ENCODE measurements at regions not wholly inside any gene's neighbourhood (a gene's known extent, or its start where the extent isn't known, plus 50 kb on each side); places are given as distances from the start of the nearest gene placed in this dataset.

- no peak for TF ChIP-seq YY1 (IDR thresholded peaks at IDR 0.05; ENCODE audit: low read depth)
- no peak for TF ChIP-seq FOXM1 (IDR thresholded peaks at IDR 0.05; ENCODE audit: borderline replicate concordance, low read depth)
- TF ChIP-seq, protein P1, sequence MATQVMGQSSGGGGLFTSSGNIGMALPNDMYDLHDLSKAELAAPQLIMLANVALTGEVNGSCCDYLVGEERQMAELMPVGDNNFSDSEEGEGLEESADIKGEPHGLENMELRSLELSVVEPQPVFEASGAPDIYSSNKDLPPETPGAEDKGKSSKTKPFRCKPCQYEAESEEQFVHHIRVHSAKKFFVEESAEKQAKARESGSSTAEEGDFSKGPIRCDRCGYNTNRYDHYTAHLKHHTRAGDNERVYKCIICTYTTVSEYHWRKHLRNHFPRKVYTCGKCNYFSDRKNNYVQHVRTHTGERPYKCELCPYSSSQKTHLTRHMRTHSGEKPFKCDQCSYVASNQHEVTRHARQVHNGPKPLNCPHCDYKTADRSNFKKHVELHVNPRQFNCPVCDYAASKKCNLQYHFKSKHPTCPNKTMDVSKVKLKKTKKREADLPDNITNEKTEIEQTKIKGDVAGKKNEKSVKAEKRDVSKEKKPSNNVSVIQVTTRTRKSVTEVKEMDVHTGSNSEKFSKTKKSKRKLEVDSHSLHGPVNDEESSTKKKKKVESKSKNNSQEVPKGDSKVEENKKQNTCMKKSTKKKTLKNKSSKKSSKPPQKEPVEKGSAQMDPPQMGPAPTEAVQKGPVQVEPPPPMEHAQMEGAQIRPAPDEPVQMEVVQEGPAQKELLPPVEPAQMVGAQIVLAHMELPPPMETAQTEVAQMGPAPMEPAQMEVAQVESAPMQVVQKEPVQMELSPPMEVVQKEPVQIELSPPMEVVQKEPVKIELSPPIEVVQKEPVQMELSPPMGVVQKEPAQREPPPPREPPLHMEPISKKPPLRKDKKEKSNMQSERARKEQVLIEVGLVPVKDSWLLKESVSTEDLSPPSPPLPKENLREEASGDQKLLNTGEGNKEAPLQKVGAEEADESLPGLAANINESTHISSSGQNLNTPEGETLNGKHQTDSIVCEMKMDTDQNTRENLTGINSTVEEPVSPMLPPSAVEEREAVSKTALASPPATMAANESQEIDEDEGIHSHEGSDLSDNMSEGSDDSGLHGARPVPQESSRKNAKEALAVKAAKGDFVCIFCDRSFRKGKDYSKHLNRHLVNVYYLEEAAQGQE (IDR thresholded peaks at IDR 0.05; ENCODE audit: low read depth): no peak
- TF ChIP-seq TCF12 (IDR thresholded peaks at IDR 0.05; ENCODE audit: low read depth): no peak
- no peak for TF ChIP-seq RAD21 (IDR thresholded peaks at IDR 0.05; ENCODE audit: low read depth)
- no peak for TF ChIP-seq EGR1 (IDR thresholded peaks at IDR 0.05)
- TF ChIP-seq TEAD4 (IDR thresholded peaks at IDR 0.05): no peak
- TF ChIP-seq, protein P2, sequence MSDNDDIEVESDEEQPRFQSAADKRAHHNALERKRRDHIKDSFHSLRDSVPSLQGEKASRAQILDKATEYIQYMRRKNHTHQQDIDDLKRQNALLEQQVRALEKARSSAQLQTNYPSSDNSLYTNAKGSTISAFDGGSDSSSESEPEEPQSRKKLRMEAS (IDR thresholded peaks at IDR 0.05): no peak
- no peak for TF ChIP-seq ZBTB7A (IDR thresholded peaks at IDR 0.05; ENCODE audit: low read depth)
- no peak for TF ChIP-seq NFIC (IDR thresholded peaks at IDR 0.05)
- TF ChIP-seq EP300 (IDR thresholded peaks at IDR 0.05; ENCODE audit: borderline replicate concordance): no peak
- TF ChIP-seq TAF1 (IDR thresholded peaks at IDR 0.05; ENCODE audit: low read depth): no peak
- no peak for TF ChIP-seq CREB1 (IDR thresholded peaks at IDR 0.05; ENCODE audit: low read depth)
Observed at GRCh38 chr1:20411196-20411980, 74.6 kb downstream of the CAMK2N1 start.

GRCh38 chr1:20410503-20410902 is 75.5 kb downstream of the CAMK2N1 start:
- TF ChIP-seq RAD21 (IDR thresholded peaks at IDR 0.05; ENCODE audit: low read depth) (no peak), ZBTB7A (IDR thresholded peaks at IDR 0.05; ENCODE audit: low read depth) (no peak), TAF1 (IDR thresholded peaks at IDR 0.05; ENCODE audit: low read depth) (no peak), EGR1 (IDR thresholded peaks at IDR 0.05) (no peak), TEAD4 (IDR thresholded peaks at IDR 0.05) (no peak), CEBPB (IDR thresholded peaks at IDR 0.05) (no peak), USF1 (IDR thresholded peaks at IDR 0.05) (no peak), NFIC (IDR thresholded peaks at IDR 0.05) (no peak), TCF12 (IDR thresholded peaks at IDR 0.05; ENCODE audit: low read depth) (no peak), EP300 (IDR thresholded peaks at IDR 0.05; ENCODE audit: borderline replicate concordance) (no peak), YY1 (IDR thresholded peaks at IDR 0.05; ENCODE audit: low read depth) (no peak), CREB1 (IDR thresholded peaks at IDR 0.05; ENCODE audit: low read depth) (no peak), FOXM1 (IDR thresholded peaks at IDR 0.05; ENCODE audit: borderline replicate concordance, low read depth) (no peak)
- TF ChIP-seq, protein P1 (IDR thresholded peaks at IDR 0.05; ENCODE audit: low read depth): no peak
- TF ChIP-seq, protein P2 (IDR thresholded peaks at IDR 0.05): no peak

- TF ChIP-seq, protein P1 (IDR thresholded peaks at IDR 0.05; ENCODE audit: low read depth): no peak
- no peak for TF ChIP-seq CREB1 (IDR thresholded peaks at IDR 0.05; ENCODE audit: low read depth)
- TF ChIP-seq USF1 (IDR thresholded peaks at IDR 0.05): no peak
- no peak for TF ChIP-seq TCF12 (IDR thresholded peaks at IDR 0.05; ENCODE audit: low read depth)
- TF ChIP-seq EGR1 (IDR thresholded peaks at IDR 0.05): no peak
- TF ChIP-seq CEBPB (IDR thresholded peaks at IDR 0.05): no peak
- TF ChIP-seq, protein P2 (IDR thresholded peaks at IDR 0.05): no peak
- no peak for TF ChIP-seq RAD21 (IDR thresholded peaks at IDR 0.05; ENCODE audit: low read depth)
- TF ChIP-seq ZBTB7A (IDR thresholded peaks at IDR 0.05; ENCODE audit: low read depth): no peak
- no peak for TF ChIP-seq TEAD4 (IDR thresholded peaks at IDR 0.05)
- TF ChIP-seq FOXM1 (IDR thresholded peaks at IDR 0.05; ENCODE audit: borderline replicate concordance, low read depth): no peak
- TF ChIP-seq EP300 (IDR thresholded peaks at IDR 0.05; ENCODE audit: borderline replicate concordance): no peak
- TF ChIP-seq YY1 (IDR thresholded peaks at IDR 0.05; ENCODE audit: low read depth): no peak
- TF ChIP-seq NFIC (IDR thresholded peaks at IDR 0.05): no peak
- TF ChIP-seq TAF1 (IDR thresholded peaks at IDR 0.05; ENCODE audit: low read depth): no peak
Observed at GRCh38 chr1:20409971-20410370, 76.0 kb downstream of the CAMK2N1 start.

Measured in Ishikawa (cell line).